IMR-90 (cell line): ENCODE measurements at regions not wholly inside any gene's neighbourhood (a gene's known extent, or its start where the extent isn't known, plus 50 kb on each side); places are given as distances from the start of the nearest gene placed in this dataset.

Experiments used
- ATAC-seq: fragments of 200-7000 bp; cut with Tn5 transposase; 2 replicates; pipeline ENCODE4 v1.9.1; 2020; ENCODE audit warnings: low read depth, mild to moderate bottlenecking, moderate library complexity
- BruUV-seq: library from RNA; stranded (reverse); fragments of 400-500 nt; replicated peaks from 2 replicates; lab custom pipeline; 2021; lab: Mats Ljungman, UMichigan
- CTCF ChIA-PET: fragments of 300-600 bp; formaldehyde crosslinking; extraction: SDS; loops from one replicate; lab custom pipeline; 2021; ENCODE audit warnings: antibody characterized with exemption; lab: Yijun Ruan, JAX
- POLR2A ChIA-PET: fragments of 300-600 bp; sonication (Branson Sonifier 250); formaldehyde crosslinking; loops from one replicate; lab custom pipeline; 2022; ENCODE audit warnings: antibody characterized with exemption; ENCODE audit not compliant: unreplicated experiment; lab: Charles Lee
- DNase-seq: peaks from one replicate; pipeline ENCODE4 v3.0.0; 2013
- H2AFZ ChIP-seq: replicated peaks from 2 replicates; pipeline ENCODE3; 2013; ENCODE audit warnings: low read length, mild to moderate bottlenecking; ENCODE audit not compliant: poor library complexity
- H2AK5ac ChIP-seq: 2 replicates; pipeline ENCODE4 v1.6.1; 2013; ENCODE audit warnings: low read depth, low read length, inconsistent platforms
- H2AK9ac ChIP-seq: replicated peaks from 2 replicates; pipeline ENCODE3; 2013; ENCODE audit warnings: mild to moderate bottlenecking, low read depth, low read length, moderate library complexity; ENCODE audit not compliant: poor library complexity
- H2BK120ac ChIP-seq: 2 replicates; pipeline ENCODE4 v1.6.1; 2013; ENCODE audit warnings: low read depth, low read length, inconsistent platforms
- H2BK15ac ChIP-seq: 3 replicates; pipeline ENCODE4 v1.6.1; 2013; ENCODE audit warnings: low read depth, low read length, inconsistent platforms
- H2BK20ac ChIP-seq: 2 replicates; pipeline ENCODE4 v1.6.1; 2013; ENCODE audit warnings: low read depth, mild to moderate bottlenecking, inconsistent platforms, low read length, moderate library complexity
- H2BK5ac ChIP-seq: 2 replicates; pipeline ENCODE4 v1.6.1; 2013; ENCODE audit warnings: mild to moderate bottlenecking, low read depth, low read length, inconsistent platforms; ENCODE audit not compliant: poor library complexity, severe bottlenecking
- H3K14ac ChIP-seq: replicated peaks from 2 replicates; pipeline ENCODE4 v1.6.1; 2013; ENCODE audit warnings: low read depth, low read length, inconsistent platforms
- H3K18ac ChIP-seq: 2 replicates; pipeline ENCODE4 v1.6.1; 2013; ENCODE audit warnings: low read depth, low read length, control low read depth
- H3K23ac ChIP-seq: 2 replicates; pipeline ENCODE4 v1.6.1; 2013; ENCODE audit warnings: low read depth, low read length, inconsistent platforms
- H3K27ac ChIP-seq: 2 replicates; pipeline ENCODE4 v1.5.1; 2013; ENCODE audit warnings: mild to moderate bottlenecking, control low read depth, low read length; ENCODE audit not compliant: insufficient read depth
- H3K27me3 ChIP-seq: 2 replicates; pipeline ENCODE4 v1.6.1; 2013; ENCODE audit warnings: low read length; ENCODE audit not compliant: control insufficient read depth, insufficient read depth
- H3K36me3 ChIP-seq: 2 replicates; pipeline ENCODE4 v1.6.1; 2013; ENCODE audit warnings: low read length, mixed read lengths; ENCODE audit not compliant: control insufficient read depth, insufficient read depth
- H3K4ac ChIP-seq: 2 replicates; pipeline ENCODE4 v1.6.1; 2013; ENCODE audit warnings: low read depth, low read length, inconsistent platforms
- H3K4me1 ChIP-seq: 2 replicates; pipeline ENCODE4 v1.6.1; 2013; ENCODE audit warnings: low read length, mixed read lengths; ENCODE audit not compliant: control insufficient read depth, insufficient read depth
- H3K4me2 ChIP-seq: 2 replicates; pipeline ENCODE4 v1.6.1; 2013; ENCODE audit warnings: low read depth, mild to moderate bottlenecking, control low read depth, low read length, moderate library complexity
- H3K4me3 ChIP-seq: 2 replicates; pipeline ENCODE4 v1.5.1; 2013; ENCODE audit warnings: low read depth, mild to moderate bottlenecking, control low read depth, low read length, moderate library complexity; ENCODE audit not compliant: insufficient read depth
- H3K56ac ChIP-seq: 2 replicates; pipeline ENCODE4 v1.6.1; 2013; ENCODE audit warnings: low read length, inconsistent platforms; ENCODE audit not compliant: insufficient read depth; ENCODE audit errors: extremely low read depth
- H3K79me1 ChIP-seq, 2 experiments: 2 replicates each; pipeline ENCODE4 v1.6.1; 2013; ENCODE audit warnings: low read length in 2 of 2, inconsistent platforms in 1 of 2, low read depth in 1 of 2
- H3K9ac ChIP-seq: 2 replicates; pipeline ENCODE4 v1.6.1; 2013; ENCODE audit warnings: low read depth, low read length, control low read depth
- H3K9me1 ChIP-seq: 2 replicates; pipeline ENCODE4 v1.6.1; 2013; ENCODE audit warnings: low read length, inconsistent platforms; ENCODE audit not compliant: insufficient read depth
- H3K9me3 ChIP-seq: 2 replicates; pipeline ENCODE4 v1.6.1; 2013; ENCODE audit warnings: low read length; ENCODE audit not compliant: control insufficient read depth, insufficient read depth
- H4K20me1 ChIP-seq: 2 replicates; pipeline ENCODE4 v1.6.1; 2013; ENCODE audit warnings: low read length, inconsistent platforms; ENCODE audit not compliant: insufficient read depth
- H4K5ac ChIP-seq: 2 replicates; pipeline ENCODE4 v1.6.1; 2013; ENCODE audit warnings: mild to moderate bottlenecking, low read depth, low read length, control low read depth
- H4K8ac ChIP-seq, 2 experiments: 2 replicates each; pipeline ENCODE4 v1.6.1; 2013; ENCODE audit warnings: low read depth in 2 of 2, low read length in 2 of 2, control low read depth in 1 of 2, inconsistent platforms in 1 of 2
- H4K91ac ChIP-seq: 2 replicates; pipeline ENCODE4 v1.6.1; 2013; ENCODE audit warnings: low read depth, low read length, inconsistent platforms; ENCODE audit not compliant: insufficient read depth
- BHLHE40 ChIP-seq: fragments of 150-350 bp; IDR thresholded peaks from 2 replicates; pipeline ENCODE4 v1.6.1; 2016; ENCODE audit warnings: mild to moderate bottlenecking, low read depth, low read length
- CEBPB ChIP-seq: IDR thresholded peaks from 2 replicates; pipeline ENCODE4 v1.6.1; 2012; ENCODE audit warnings: low read depth, low read length, improper control_type of control experiment
- CHD1 ChIP-seq: IDR thresholded peaks from 2 replicates; pipeline ENCODE4 v1.6.1; 2012; ENCODE audit warnings: low read depth, low read length, improper control_type of control experiment
- CTCF ChIP-seq: conservative IDR thresholded peaks from 2 replicates; pipeline ENCODE4 v1.5.1; 2012; ENCODE audit warnings: mild to moderate bottlenecking, low read depth, low read length, improper control_type of control experiment
- MAFK ChIP-seq: IDR thresholded peaks from 2 replicates; pipeline ENCODE4 v1.6.1; 2012; ENCODE audit warnings: low read depth, low read length, improper control_type of control experiment
- MAZ ChIP-seq: IDR thresholded peaks from 2 replicates; pipeline ENCODE4 v1.6.1; 2012; ENCODE audit warnings: low read depth, mild to moderate bottlenecking, low read length, improper control_type of control experiment, moderate library complexity, borderline replicate concordance
- MXI1 ChIP-seq: IDR thresholded peaks from 2 replicates; pipeline ENCODE4 v1.6.1; 2012; ENCODE audit warnings: low read depth, mild to moderate bottlenecking, low read length, moderate library complexity, borderline replicate concordance
- NFE2L2 ChIP-seq: fragments of 150-350 bp; IDR thresholded peaks from 2 replicates; pipeline ENCODE4 v1.6.1; 2016; ENCODE audit warnings: low read depth, mild to moderate bottlenecking, low read length
- POLR2A ChIP-seq: IDR thresholded peaks from 2 replicates; pipeline ENCODE4 v1.6.1; 2012; ENCODE audit warnings: mild to moderate bottlenecking, low read depth, low read length
- RAD21 ChIP-seq: IDR thresholded peaks from 2 replicates; pipeline ENCODE4 v1.6.1; 2012; ENCODE audit warnings: low read length, improper control_type of control experiment
- RFX5 ChIP-seq: IDR thresholded peaks from 2 replicates; pipeline ENCODE4 v1.8.0; 2012; ENCODE audit warnings: low read depth, mild to moderate bottlenecking, low read length, moderate library complexity
- SMC3 ChIP-seq: fragments of 150-350 bp; IDR thresholded peaks from 2 replicates; pipeline ENCODE4 v1.6.1; 2016; ENCODE audit warnings: low read depth, mild to moderate bottlenecking, antibody characterized with exemption, low read length, moderate library complexity
- USF2 ChIP-seq: fragments of 150-350 bp; IDR thresholded peaks from 2 replicates; pipeline ENCODE4 v1.6.1; 2017; ENCODE audit warnings: mild to moderate bottlenecking, antibody characterized with exemption, low read length, low read depth
- WGBS, 2 experiments: methylation state at CpG; one replicate each; pipeline versions ENCODE4 v1.1.5 to v1.1.7; 2013; ENCODE audit warnings: missing lambda C conversion rate in 2 of 2; ENCODE audit not compliant: insufficient read length in 1 of 2; ENCODE audit errors: extremely low coverage in 2 of 2; 5-methylcytosine and 5-hydroxymethylcytosine counted together
- dilution Hi-C: fragments of 300-500 bp; cut with HindIII; formaldehyde crosslinking; loops from one replicate; pipeline ENCODE4 v1.14.3; 2018; ENCODE audit warnings: low sequenced_read_pairs; ENCODE audit not compliant: unreplicated experiment
- in situ Hi-C: fragments of 300-500 bp; cut with MboI; formaldehyde crosslinking; loops from 3 replicates; pipeline ENCODE4 v1.14.3; 2019; ENCODE audit warnings: low sequenced_read_pairs, inconsistent platforms, mixed read lengths
- intact Hi-C: fragments of 100-400 bp; cut with micrococcal nuclease; formaldehyde crosslinking; loops from 2 replicates; pipeline ENCODE4 v1.10.0; 2022

GRCh38 chr15:29962407-29962806, 120.3 kb upstream of the GOLGA8J start:
- no peak overlapping the region for H2BK5ac ChIP-seq
- H2AK5ac ChIP-seq: no peak overlapping the region
- no peak overlapping the region for H3K4me3 ChIP-seq
- H3K27me3 ChIP-seq: peaks cover 30% of the 10 kb centered on the region
- no peak overlapping the region for H3K9ac ChIP-seq
- no peak overlapping the region; the same call in 1 of the 2 replicates for H3K14ac ChIP-seq
- ChIA-PET POLR2A (no interaction called here), CTCF (no interaction called here)
- H3K4ac ChIP-seq: no peak overlapping the region
- in situ Hi-C loops (no loop called here), dilution Hi-C loops (no loop called here), intact Hi-C loops (no loop called here)
- H2BK120ac ChIP-seq: no peak overlapping the region
- H3K56ac ChIP-seq: no peak overlapping the region
- no peak overlapping the region for H4K8ac ChIP-seq
- H4K91ac ChIP-seq: no peak overlapping the region
- H2BK20ac ChIP-seq: no peak overlapping the region
- DNase-seq: no peak
- H2AK9ac ChIP-seq: no peak overlapping the region
- no peak overlapping the region for H2BK15ac ChIP-seq
- no peak for ATAC-seq
- no peak overlapping the region for H3K27ac ChIP-seq
- H3K23ac ChIP-seq: no peak overlapping the region
- H3K4me2 ChIP-seq: no peak overlapping the region
- H3K36me3 ChIP-seq: no peaks in the 10 kb centered on the region
- no peak overlapping the region for H2AFZ ChIP-seq
- no peaks in the 10 kb centered on the region for H3K4me1 ChIP-seq
- BruUV-seq: no TSS peak
- TF ChIP-seq MAZ (no peak), CEBPB (no peak), MAFK (no peak), NFE2L2 (no peak), CTCF (no peak), RFX5 (no peak), SMC3 (no peak), BHLHE40 (no peak), RAD21 (no peak), CHD1 (no peak), POLR2A (no peak), USF2 (no peak), MXI1 (no peak)
- no peaks in the 10 kb centered on the region for H4K20me1 ChIP-seq
- no peaks in the 10 kb centered on the region for H3K79me1 ChIP-seq
- H3K9me1 ChIP-seq: no peaks in the 10 kb centered on the region
- H3K18ac ChIP-seq: no peak overlapping the region
- WGBS, 2 experiments: no CpG with 5 or more reads among the region's 1 CpG
- H4K5ac ChIP-seq: no peak overlapping the region
- H3K9me3 ChIP-seq: no peaks in the 10 kb centered on the region
